ENCODE measurements at regions not wholly inside any gene's neighbourhood (a gene's known extent, or its start where the extent isn't known, plus 50 kb on each side); places are given as distances from the start of the nearest gene placed in this dataset.

DNA sequence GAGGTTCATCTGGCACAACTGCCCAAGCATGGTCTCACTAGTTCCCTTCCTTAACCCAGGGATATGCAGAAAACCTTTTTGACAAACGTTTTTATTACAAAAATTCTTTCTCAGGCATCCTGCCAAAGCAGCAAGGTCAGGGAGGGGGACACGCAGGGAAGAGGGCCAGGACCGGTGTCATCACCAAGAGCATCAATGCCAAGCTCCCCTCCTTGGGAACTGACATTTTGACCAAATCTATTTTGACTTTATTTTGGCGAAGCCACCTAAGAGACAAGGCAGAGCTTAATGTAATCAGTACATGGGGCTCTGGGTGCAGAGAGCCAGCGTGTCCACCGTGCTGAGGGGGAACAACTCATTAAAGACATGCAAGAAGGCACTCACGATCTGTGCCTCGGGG lies 265.2 kb downstream of the CBLN1 start:
- TF ChIP-seq, protein P1, sequence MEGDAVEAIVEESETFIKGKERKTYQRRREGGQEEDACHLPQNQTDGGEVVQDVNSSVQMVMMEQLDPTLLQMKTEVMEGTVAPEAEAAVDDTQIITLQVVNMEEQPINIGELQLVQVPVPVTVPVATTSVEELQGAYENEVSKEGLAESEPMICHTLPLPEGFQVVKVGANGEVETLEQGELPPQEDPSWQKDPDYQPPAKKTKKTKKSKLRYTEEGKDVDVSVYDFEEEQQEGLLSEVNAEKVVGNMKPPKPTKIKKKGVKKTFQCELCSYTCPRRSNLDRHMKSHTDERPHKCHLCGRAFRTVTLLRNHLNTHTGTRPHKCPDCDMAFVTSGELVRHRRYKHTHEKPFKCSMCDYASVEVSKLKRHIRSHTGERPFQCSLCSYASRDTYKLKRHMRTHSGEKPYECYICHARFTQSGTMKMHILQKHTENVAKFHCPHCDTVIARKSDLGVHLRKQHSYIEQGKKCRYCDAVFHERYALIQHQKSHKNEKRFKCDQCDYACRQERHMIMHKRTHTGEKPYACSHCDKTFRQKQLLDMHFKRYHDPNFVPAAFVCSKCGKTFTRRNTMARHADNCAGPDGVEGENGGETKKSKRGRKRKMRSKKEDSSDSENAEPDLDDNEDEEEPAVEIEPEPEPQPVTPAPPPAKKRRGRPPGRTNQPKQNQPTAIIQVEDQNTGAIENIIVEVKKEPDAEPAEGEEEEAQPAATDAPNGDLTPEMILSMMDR (IDR thresholded peaks at IDR 0.05), result no peak
- TF ChIP-seq POLR2A (IDR thresholded peaks at IDR 0.05), result no peak
